Muscle of leg (tissue), 3 donors: ENCODE measurements at regions not wholly inside any gene's neighbourhood (a gene's known extent, or its start where the extent isn't known, plus 50 kb on each side); places are given as distances from the start of the nearest gene placed in this dataset.

Experiments
- DNase-seq: peaks from one replicate; pipeline ENCODE4 v3.0.0; 2013
- H3K27ac ChIP-seq: one replicate; pipeline ENCODE4 v1.5.1; 2013; ENCODE audit warnings: mild to moderate bottlenecking, low read length, control low read depth
- H3K27me3 ChIP-seq: one replicate; pipeline ENCODE4 v1.6.1; 2013; ENCODE audit warnings: low read length; ENCODE audit not compliant: control insufficient read depth, insufficient read depth
- H3K36me3 ChIP-seq: one replicate; pipeline ENCODE4 v1.6.1; 2013; ENCODE audit warnings: low read length; ENCODE audit not compliant: control insufficient read depth, insufficient read depth
- H3K4me1 ChIP-seq: one replicate; pipeline ENCODE4 v1.6.1; 2013; ENCODE audit warnings: low read length; ENCODE audit not compliant: control insufficient read depth, insufficient read depth
- H3K4me3 ChIP-seq: one replicate; pipeline ENCODE4 v1.5.1; 2013; ENCODE audit warnings: low read length, control low read depth
- H3K9me3 ChIP-seq: replicated peaks from 2 replicates; pipeline ENCODE4 v1.6.1; 2013; ENCODE audit warnings: low read depth, low read length; ENCODE audit not compliant: control insufficient read depth
- WGBS: methylation state at CpG from one replicate; pipeline ENCODE4 v1.1.5; 2013; ENCODE audit warnings: missing lambda C conversion rate; ENCODE audit not compliant: insufficient coverage; 5-methylcytosine and 5-hydroxymethylcytosine counted together

DNA sequence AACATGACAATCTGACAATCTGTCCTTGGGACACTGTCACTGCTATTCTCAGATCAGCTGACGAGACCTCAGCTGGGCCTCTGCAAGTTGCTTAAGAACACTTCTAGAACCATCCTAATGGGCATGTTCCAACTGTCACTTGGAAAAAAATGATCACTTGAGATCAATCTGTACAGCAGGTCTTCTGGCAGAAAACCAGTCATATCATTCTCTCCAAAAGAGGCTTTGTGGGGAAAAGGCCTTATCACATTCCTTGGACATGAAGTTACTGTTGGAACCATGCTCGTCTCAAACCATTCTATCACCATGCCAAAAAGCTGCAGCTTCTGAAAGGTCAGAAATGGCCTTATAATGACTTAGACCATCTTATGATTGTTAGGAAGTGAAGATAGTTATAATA is 744.2 kb downstream of the USP25 start:
- 13% methylated on average over 1 of the region's 2 CpGs for WGBS
- H3K27me3 ChIP-seq = no peaks in the 10 kb centered on the region
- peak; percentile 67 for DNase-seq
- H3K9me3 ChIP-seq = peaks cover 3% of the 10 kb centered on the region
- peaks cover 2% of the 10 kb centered on the region for H3K4me1 ChIP-seq
- no peak overlapping the region for H3K27ac ChIP-seq
- H3K36me3 ChIP-seq = no peaks in the 10 kb centered on the region
- no peak overlapping the region for H3K4me3 ChIP-seq

- no CpG with 5 or more reads among the region's 2 CpGs for WGBS
- H3K27ac ChIP-seq = peak overlapping the region; percentile 11
- peaks cover 2% of the 10 kb centered on the region for H3K4me1 ChIP-seq
- no peak overlapping the region for H3K4me3 ChIP-seq
- DNase-seq = peak; percentile 57
- no peaks in the 10 kb centered on the region for H3K27me3 ChIP-seq
- peaks cover 17% of the 10 kb centered on the region for H3K9me3 ChIP-seq
- H3K36me3 ChIP-seq = no peaks in the 10 kb centered on the region
Measured at GRCh38 chr21:16476056-16476825, 746.5 kb downstream of the USP25 start.

DNA sequence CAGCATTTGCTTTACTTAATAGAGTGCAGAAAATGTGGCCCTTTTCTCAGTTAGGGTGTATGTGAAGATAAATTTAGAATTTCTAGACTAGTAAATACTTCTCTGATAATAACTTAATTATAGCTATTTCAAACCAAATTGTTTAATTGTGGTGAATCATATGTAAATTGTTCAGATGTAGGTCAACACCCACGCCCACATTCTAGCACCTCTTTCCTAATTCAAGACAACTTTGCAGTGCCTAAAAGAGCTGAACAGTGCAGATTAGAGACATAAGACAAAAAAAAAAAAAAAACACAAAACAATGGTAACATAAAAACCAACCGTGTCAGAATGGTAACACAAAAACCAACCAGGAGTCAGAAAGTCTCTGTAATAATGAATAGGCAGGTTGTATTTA is 758.3 kb downstream of the USP25 start:
- no peak for DNase-seq
- WGBS = no CpG with 5 or more reads among the region's 2 CpGs

GRCh38 chr21:16492356-16492755 is 762.6 kb downstream of the USP25 start:
- Histone ChIP-seq H3K27me3 (no peaks in the 10 kb centered on the region), H3K4me3 (no peak overlapping the region), H3K27ac (no peak overlapping the region), H3K4me1 (peaks cover 2% of the 10 kb centered on the region), H3K9me3 (no peaks in the 10 kb centered on the region), H3K36me3 (no peaks in the 10 kb centered on the region)
- DNase-seq = no peak
- 76% methylated on average over 2 of the region's 5 CpGs for WGBS

More for the DNA sequence above, 758.3 kb downstream of the USP25 start:
- H3K9me3 ChIP-seq = peaks cover 2% of the 10 kb centered on the region
- H3K36me3 ChIP-seq = no peaks in the 10 kb centered on the region
- no peaks in the 10 kb centered on the region for H3K27me3 ChIP-seq
- no peak overlapping the region for H3K27ac ChIP-seq
- H3K4me3 ChIP-seq = no peak overlapping the region
- H3K4me1 ChIP-seq = peaks cover 2% of the 10 kb centered on the region

- H3K4me1 ChIP-seq = peaks cover 2% of the 10 kb centered on the region
- H3K9me3 ChIP-seq = no peaks in the 10 kb centered on the region
- DNase-seq = no peak
- H3K27ac ChIP-seq = no peak overlapping the region
- H3K4me3 ChIP-seq = no peak overlapping the region
- H3K27me3 ChIP-seq = no peaks in the 10 kb centered on the region
- no peaks in the 10 kb centered on the region for H3K36me3 ChIP-seq
Measured at GRCh38 chr21:16492892-16493291, 763.1 kb downstream of the USP25 start.

GRCh38 chr21:16496609-16497008 is 766.8 kb downstream of the USP25 start:
- no CpG with 5 or more reads among the region's 2 CpGs for WGBS
- peaks cover 2% of the 10 kb centered on the region for H3K4me1 ChIP-seq
- no peaks in the 10 kb centered on the region for H3K9me3 ChIP-seq
- DNase-seq = peak; percentile 62
- no peak overlapping the region for H3K4me3 ChIP-seq
- no peak overlapping the region for H3K27ac ChIP-seq
- H3K27me3 ChIP-seq = no peaks in the 10 kb centered on the region
- no peaks in the 10 kb centered on the region for H3K36me3 ChIP-seq

- no peak for DNase-seq
- H3K27ac ChIP-seq = no peak overlapping the region
- no peaks in the 10 kb centered on the region for H3K4me1 ChIP-seq
- 100% methylated on average over 2 of the region's 2 CpGs for WGBS
- no peaks in the 10 kb centered on the region for H3K36me3 ChIP-seq
- no peaks in the 10 kb centered on the region for H3K9me3 ChIP-seq
- H3K4me3 ChIP-seq = no peak overlapping the region
- H3K27me3 ChIP-seq = no peaks in the 10 kb centered on the region
Measured at GRCh38 chr21:16500271-16500670, 770.5 kb downstream of the USP25 start.

DNA sequence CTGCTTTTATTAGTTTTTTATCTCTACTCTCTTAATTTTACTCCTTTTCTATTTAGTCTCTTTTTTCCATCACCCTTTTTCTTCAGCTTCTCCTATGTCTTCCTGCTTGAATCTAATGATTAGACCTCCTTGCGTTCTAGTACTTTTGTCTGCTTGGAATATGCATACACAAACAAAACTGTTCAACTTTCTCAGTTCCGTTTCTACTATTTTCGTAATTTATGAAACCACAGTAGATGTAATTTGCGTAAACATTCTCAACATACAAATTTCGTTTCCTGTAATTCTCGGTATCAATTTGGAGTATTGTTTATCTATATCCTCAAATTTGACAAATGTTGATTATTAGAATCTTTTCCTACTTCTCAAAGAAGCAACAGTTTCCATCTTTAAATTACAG is 772.5 kb downstream of the USP25 start:
- Histone ChIP-seq H3K4me1 (no peaks in the 10 kb centered on the region), H3K27ac (no peak overlapping the region), H3K36me3 (no peaks in the 10 kb centered on the region), H3K27me3 (no peaks in the 10 kb centered on the region), H3K4me3 (no peak overlapping the region), H3K9me3 (no peaks in the 10 kb centered on the region)
- DNase-seq = no peak
- 100% methylated on average over 1 of the region's 6 CpGs for WGBS

- Histone ChIP-seq H3K27me3 (no peaks in the 10 kb centered on the region), H3K27ac (no peak overlapping the region), H3K9me3 (no peaks in the 10 kb centered on the region), H3K36me3 (no peaks in the 10 kb centered on the region), H3K4me1 (no peaks in the 10 kb centered on the region), H3K4me3 (no peak overlapping the region)
- no peak for DNase-seq
- no CpG with 5 or more reads among the region's 2 CpGs for WGBS
Measured at GRCh38 chr21:16502897-16503296, 773.1 kb downstream of the USP25 start.

DNA sequence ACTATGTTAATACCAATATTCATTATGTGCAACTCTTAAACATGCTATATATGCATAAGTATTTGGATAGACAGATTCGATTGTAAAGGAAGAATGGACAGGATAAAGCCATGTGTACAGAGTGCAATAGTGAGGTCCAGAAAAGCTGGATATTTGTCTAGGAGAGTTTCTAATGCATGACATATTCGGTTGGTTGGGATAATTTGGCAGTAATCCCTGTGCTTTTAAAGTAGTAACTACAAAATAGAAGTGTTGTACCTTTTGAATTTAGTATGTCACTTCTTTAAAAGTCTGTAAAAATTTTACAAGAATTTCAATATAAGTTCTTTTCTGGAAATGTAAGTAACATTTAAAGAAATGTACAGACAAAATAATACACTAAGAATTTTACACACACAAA is 774.5 kb downstream of the USP25 start:
- no CpG with 5 or more reads among the region's 2 CpGs for WGBS
- Histone ChIP-seq H3K4me3 (no peak overlapping the region), H3K27me3 (no peaks in the 10 kb centered on the region), H3K27ac (no peak overlapping the region), H3K4me1 (no peaks in the 10 kb centered on the region), H3K36me3 (no peaks in the 10 kb centered on the region), H3K9me3 (no peaks in the 10 kb centered on the region)
- peak; percentile 60 for DNase-seq

DNA sequence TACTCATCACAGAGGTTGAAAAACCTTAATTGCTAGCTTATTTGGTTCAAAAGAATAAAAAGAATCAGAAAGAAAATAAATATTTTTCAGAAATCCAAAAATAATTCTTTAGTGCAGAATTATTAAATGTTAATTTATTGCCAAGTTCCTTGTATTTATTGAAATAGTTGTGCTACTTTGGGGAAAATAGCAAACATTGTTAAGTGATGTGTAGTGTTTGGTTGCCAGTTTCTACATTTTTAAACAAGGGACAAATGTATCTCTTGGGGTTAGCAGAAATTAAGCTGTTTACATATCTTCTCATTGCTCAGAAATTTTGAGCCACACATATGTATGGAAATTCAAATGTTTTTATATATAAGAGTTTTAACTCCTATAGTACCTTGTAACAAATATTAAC is 775.0 kb downstream of the USP25 start:
- no peaks in the 10 kb centered on the region for H3K27me3 ChIP-seq
- H3K27ac ChIP-seq = no peak overlapping the region
- no peak overlapping the region for H3K4me3 ChIP-seq
- DNase-seq = peak; percentile 53
- H3K36me3 ChIP-seq = no peaks in the 10 kb centered on the region
- no peaks in the 10 kb centered on the region for H3K9me3 ChIP-seq
- H3K4me1 ChIP-seq = no peaks in the 10 kb centered on the region
